Stomach (tissue), 4 donors: ENCODE measurements at regions not wholly inside any gene's neighbourhood (a gene's known extent, or its start where the extent isn't known, plus 50 kb on each side); places are given as distances from the start of the nearest gene placed in this dataset.

Experiments used
- CTCF ChIP-seq, 7 experiments: fragments of 450-650 bp in 4 of 7; fragments of 200-600 bp in 3 of 7; sonication (generic) in 3 of 7; IDR thresholded peaks; one replicate each; pipeline ENCODE4 v1.5.1; 2016 to 2019; ENCODE audit warnings: antibody characterized with exemption in 7 of 7, control low read depth in 2 of 7, mild to moderate bottlenecking in 1 of 7
- POLR2AphosphoS5 ChIP-seq, 3 donors: sonication (generic); formaldehyde crosslinking; IDR thresholded peaks; one replicate each; pipeline ENCODE4 v1.6.1; 2016; ENCODE audit warnings: antibody characterized with exemption in 3 of 3

GRCh38 chr4:148975464-148975863 is 533.2 kb upstream of the NR3C2 start:
- TF ChIP-seq POLR2AphosphoS5 (IDR thresholded peaks at IDR 0.05) (no peak), CTCF (IDR thresholded peaks at IDR 0.05) (no peak)
